ENCODE measurements at regions not wholly inside any gene's neighbourhood (a gene's known extent, or its start where the extent isn't known, plus 50 kb on each side); places are given as distances from the start of the nearest gene placed in this dataset.

DNA sequence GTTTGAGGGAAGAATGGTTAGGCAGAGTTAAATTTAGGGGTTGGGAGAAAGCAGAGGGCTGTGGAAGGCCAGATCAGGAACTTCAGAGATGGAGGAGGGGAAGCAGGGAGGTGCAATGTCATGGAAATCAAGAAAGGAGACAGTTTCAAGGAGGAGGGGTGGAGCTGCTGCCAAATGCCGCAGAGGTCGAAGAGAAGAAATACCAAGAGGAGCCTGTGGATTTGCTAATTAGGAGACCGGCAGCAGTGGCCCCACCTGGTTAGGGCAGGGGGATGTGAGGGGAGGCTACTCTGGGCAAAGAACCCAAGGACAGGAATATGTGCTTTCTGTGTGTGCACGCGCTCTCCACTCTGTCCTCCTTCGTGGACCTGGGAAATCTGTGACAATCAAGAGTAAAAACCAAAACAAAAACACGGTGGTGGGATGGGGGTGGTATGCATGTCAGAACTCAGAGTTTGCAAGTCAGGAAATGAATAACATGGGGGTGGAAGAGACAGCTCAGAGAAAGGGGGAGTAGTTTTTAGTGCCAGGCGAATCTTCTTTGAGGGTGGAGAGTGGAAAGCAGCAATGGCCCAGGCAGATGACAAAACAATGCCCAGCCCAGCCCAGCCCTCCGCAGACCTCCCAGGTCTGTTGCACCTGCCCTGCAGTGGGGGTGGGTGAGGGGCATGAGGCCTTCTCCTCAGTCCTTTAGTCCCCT lies 102.9 kb upstream of the PAX2 start:
- no peak for TF ChIP-seq ZBTB7A (IDR thresholded peaks at IDR 0.05; ENCODE audit: low read depth)
- no peak for TF ChIP-seq EP300 (IDR thresholded peaks at IDR 0.05; ENCODE audit: borderline replicate concordance)
- no peak for TF ChIP-seq RAD21 (IDR thresholded peaks at IDR 0.05; ENCODE audit: low read depth)
- TF ChIP-seq FOXM1 (IDR thresholded peaks at IDR 0.05; ENCODE audit: borderline replicate concordance, low read depth): no peak

Data from Ishikawa (cell line).